ENCODE measurements at regions not wholly inside any gene's neighbourhood (a gene's known extent, or its start where the extent isn't known, plus 50 kb on each side); places are given as distances from the start of the nearest gene placed in this dataset.

DNA sequence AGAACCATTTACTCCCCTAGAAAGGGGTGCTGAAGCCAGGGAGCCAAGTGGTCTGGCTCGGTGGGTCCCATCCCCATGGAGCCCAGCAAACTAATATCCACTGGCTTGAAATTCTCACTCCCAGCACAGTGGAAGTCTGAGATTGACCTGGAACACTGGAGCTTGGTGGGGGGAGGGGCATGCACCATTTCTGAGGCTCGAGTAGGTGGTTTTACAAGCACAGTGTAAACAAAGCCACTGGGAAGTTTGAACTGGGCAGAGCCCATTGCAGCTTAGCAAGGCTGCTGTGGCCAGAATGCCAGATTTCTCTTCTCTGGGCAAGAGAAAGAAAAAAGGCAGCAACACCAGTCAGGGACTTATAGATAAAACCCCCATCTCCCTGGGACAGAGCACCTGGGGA, 855.8 kb upstream of the CITED2 start:
- TF ChIP-seq CTCF (IDR thresholded peaks at IDR 0.05), result no peak
- no peak for TF ChIP-seq POLR2A (IDR thresholded peaks at IDR 0.05)

Data from heart left ventricle (tissue), 13 donors.